Skin epidermis (tissue), 12 donors: ENCODE measurements at regions not wholly inside any gene's neighbourhood (a gene's known extent, or its start where the extent isn't known, plus 50 kb on each side); places are given as distances from the start of the nearest gene placed in this dataset.
"Not testable (repeated sequence)": the region's sequence is repeated elsewhere in the genome, so short reads cannot be mapped to it uniquely, and the experiment has no call there.

Source experiments
- H3K27ac ChIP-seq, 21 experiments: fragments of 200-600 bp; sonication (generic) in 11 of 21; one replicate each; pipeline ENCODE4 v1.5.0; 2020; ENCODE audit warnings: mild to moderate bottlenecking in 3 of 21, inconsistent platforms in 2 of 21, moderate library complexity in 2 of 21
- H3K4me3 ChIP-seq, 7 experiments: fragments of 200-600 bp; sonication (generic) in 2 of 7; one replicate each; pipeline ENCODE4 v1.5.0; 2020; ENCODE audit warnings: inconsistent platforms in 2 of 7, mild to moderate bottlenecking in 2 of 7, moderate library complexity in 1 of 7

DNA sequence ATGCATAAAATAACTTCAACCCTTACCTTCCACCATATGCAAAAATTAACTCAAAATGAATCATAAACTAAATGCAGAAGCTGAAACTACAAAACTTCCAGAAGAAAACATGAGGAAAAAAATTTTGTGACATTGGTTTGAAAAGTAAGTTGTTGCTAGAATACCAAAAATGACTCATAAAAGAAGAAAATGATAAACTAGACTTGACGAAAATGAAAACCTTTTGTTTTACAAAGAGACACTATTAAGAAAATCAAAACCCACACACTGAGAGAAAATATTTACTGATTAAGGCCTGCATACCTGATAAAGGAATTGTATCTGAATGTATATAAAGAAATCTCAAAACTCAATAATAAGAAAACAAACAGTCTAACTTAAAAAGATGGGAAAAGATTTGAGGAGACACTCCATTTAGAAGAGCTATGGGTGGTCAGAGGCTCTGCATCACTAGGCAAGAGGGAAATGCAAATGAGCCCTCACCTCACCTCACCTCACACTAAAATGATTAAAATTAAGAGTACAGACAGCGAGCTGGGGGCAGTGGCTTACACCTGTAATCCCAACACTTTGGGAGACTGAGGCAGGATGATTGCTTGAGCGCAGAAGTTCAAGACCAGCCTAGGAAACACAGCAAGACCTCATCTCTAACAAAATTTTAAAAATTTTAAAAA is 97.6 kb upstream of the CST7 start:
- no peak overlapping the region for H3K4me3 ChIP-seq
- no peak overlapping the region for H3K27ac ChIP-seq

- H3K27ac ChIP-seq: no peak overlapping the region
- no peak overlapping the region for H3K4me3 ChIP-seq
Measured at GRCh38 chr20:24853916-24854315, 95.2 kb upstream of the CST7 start.

- no peak overlapping the region for H3K4me3 ChIP-seq
- H3K27ac ChIP-seq: no peak overlapping the region
Measured at GRCh38 chr20:24855848-24856247, 93.2 kb upstream of the CST7 start.

DNA sequence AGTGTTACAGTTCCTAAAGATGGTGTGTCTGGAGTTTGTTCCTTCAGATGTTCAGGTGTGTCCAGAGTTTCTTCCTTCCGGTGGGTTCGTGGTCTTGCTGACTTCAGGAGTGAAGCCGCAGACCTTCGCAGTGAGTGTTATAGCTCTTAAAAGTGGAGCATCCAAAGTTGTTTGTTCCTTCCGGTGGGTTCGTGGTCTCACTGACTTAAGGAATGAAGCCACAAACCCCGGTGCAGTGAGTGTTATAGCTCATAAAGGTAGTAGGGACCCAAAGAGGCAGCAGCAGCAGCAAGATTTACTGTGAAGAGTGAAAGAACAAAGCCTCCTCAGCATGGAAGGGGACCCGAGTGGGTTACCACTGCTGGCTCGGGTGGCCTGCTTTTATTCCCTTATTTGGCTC is 90.6 kb upstream of the CST7 start:
- not testable (repeated sequence) for H3K27ac ChIP-seq, H3K4me3 ChIP-seq

- Histone ChIP-seq H3K27ac (no peak overlapping the region), H3K4me3 (no peak overlapping the region)
Measured at GRCh38 chr20:24859539-24859938, 89.5 kb upstream of the CST7 start.

DNA sequence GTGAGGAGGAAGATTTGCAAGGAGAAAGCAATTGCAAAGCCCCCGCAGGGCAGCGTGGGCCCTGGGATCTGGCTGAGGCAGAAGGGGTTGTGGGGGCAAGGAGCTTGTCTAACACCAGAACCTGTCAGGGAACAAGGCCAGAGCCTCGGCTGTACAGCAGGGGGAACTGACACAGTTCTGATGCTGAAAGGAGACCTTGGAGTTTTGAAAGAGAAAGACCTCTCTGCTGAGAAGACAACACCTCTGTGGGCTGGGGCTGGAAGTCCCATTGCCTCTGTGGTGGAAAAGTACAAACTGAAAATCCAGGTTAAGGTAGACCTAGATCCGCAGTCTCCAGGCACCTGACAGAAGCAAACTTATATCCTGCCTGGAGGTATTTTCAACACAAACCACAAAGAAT is 86.9 kb upstream of the CST7 start:
- H3K4me3 ChIP-seq: no peak overlapping the region

GRCh38 chr20:24862606-24863005 is 86.5 kb upstream of the CST7 start:
- H3K4me3 ChIP-seq: no peak overlapping the region
- H3K27ac ChIP-seq: no peak overlapping the region

More for the DNA sequence above, 86.9 kb upstream of the CST7 start:
- no peak overlapping the region for H3K27ac ChIP-seq

GRCh38 chr20:24863356-24863755 is 85.7 kb upstream of the CST7 start:
- Histone ChIP-seq H3K27ac (no peak overlapping the region), H3K4me3 (no peak overlapping the region)

GRCh38 chr20:24866008-24866407 is 83.1 kb upstream of the CST7 start:
- Histone ChIP-seq H3K27ac (no peak overlapping the region), H3K4me3 (no peak overlapping the region)

DNA sequence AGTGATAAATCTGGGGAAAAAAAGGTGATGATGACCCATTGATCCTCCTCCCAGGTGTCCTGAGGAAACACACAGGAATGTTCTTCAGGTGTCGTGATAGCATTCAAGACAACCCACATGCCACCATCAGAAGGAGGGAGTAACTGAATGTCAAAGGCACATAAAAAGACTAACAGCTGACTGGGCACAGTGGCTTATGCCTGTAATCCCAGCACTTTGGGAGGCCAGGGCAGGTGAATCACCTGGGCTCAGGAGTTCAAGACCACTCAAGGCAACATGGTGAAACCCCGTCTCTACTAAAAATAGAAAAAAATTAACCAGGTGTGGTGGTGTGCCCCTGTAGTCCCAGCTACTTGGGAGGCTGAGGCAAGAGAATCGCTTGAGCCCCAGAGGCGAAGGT is 82.3 kb upstream of the CST7 start:
- H3K4me3 ChIP-seq: no peak overlapping the region
- H3K27ac ChIP-seq: no peak overlapping the region

DNA sequence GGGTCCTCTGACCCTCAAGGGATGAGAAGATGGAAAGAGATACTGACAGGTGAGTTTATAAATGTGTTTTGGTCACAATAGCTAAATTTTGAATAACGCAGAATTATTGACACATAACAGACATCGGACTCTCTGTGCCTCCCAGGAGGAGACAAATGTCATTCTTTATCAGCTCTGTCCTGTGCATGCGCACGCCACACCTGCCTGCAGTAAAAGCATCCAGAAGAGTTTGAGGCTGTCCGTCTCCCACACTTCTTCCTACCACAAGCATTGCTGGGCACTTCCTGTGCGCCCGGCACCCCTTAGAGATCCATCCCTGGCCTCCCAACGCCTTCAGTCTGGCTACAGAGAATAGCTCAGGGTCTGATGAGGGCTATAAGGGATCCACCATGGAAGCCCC is 81.5 kb upstream of the CST7 start:
- Histone ChIP-seq H3K27ac (no peak overlapping the region), H3K4me3 (no peak overlapping the region)

- no peak overlapping the region for H3K4me3 ChIP-seq
- H3K27ac ChIP-seq: no peak overlapping the region
Measured at GRCh38 chr20:24868396-24868927, 80.6 kb upstream of the CST7 start.

- H3K27ac ChIP-seq: no peak overlapping the region
Measured at GRCh38 chr20:24868959-24869358, 80.1 kb upstream of the CST7 start.

DNA sequence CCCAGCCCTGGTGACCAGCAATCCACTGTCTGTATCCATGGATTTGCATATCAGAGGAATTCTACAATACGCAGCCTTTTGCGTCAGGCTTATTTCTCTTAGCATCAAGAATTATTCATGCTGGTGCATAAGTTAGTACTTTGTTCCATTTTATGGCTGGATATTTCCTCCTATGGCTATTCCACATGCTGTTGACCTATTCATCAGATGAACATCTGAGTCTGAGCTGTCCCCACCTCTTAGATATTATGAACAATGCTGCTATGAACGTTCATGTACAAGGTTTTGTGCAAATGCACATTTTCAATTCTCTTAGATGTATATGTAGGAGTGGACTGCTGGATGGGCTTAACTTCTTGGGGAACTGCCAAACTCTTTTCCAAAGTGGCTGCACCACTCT is 79.0 kb upstream of the CST7 start:
- Histone ChIP-seq H3K27ac (no peak overlapping the region), H3K4me3 (no peak overlapping the region)

More at GRCh38 chr20:24868959-24869358, 80.1 kb upstream of the CST7 start:
- no peak overlapping the region for H3K4me3 ChIP-seq

DNA sequence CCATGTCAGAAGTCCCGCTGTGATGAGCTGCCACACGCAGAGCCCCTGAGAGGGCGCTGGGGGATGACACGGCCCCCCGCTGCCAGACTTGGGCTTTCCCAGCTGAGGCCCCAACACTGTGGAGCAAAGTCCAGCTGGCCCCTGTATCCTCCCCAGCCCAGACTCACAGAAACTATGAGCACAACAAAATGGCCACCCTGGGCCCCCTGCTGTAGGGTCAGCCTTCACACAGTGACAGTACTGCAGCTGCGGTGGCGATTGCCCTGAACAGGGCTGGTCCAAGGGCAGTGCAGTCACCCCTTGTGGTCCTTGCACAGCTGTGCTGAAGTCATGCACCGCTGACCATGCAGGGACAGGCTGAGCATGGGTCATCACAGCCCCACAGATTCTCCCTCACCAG is 78.2 kb upstream of the CST7 start:
- Histone ChIP-seq H3K4me3 (no peak overlapping the region), H3K27ac (no peak overlapping the region)

- no peak overlapping the region for H3K27ac ChIP-seq
- H3K4me3 ChIP-seq: no peak overlapping the region
Measured at GRCh38 chr20:24871480-24872213, 77.4 kb upstream of the CST7 start.

- Histone ChIP-seq H3K4me3 (no peak overlapping the region), H3K27ac (no peak overlapping the region)
Measured at GRCh38 chr20:24872291-24873024, 76.6 kb upstream of the CST7 start.

- no peak overlapping the region for H3K27ac ChIP-seq
Measured at GRCh38 chr20:24873025-24873620, 75.9 kb upstream of the CST7 start.

GRCh38 chr20:24875078-24875477 is 74.0 kb upstream of the CST7 start:
- no peak overlapping the region for H3K27ac ChIP-seq
- no peak overlapping the region for H3K4me3 ChIP-seq

More at GRCh38 chr20:24873025-24873620, 75.9 kb upstream of the CST7 start:
- no peak overlapping the region for H3K4me3 ChIP-seq

DNA sequence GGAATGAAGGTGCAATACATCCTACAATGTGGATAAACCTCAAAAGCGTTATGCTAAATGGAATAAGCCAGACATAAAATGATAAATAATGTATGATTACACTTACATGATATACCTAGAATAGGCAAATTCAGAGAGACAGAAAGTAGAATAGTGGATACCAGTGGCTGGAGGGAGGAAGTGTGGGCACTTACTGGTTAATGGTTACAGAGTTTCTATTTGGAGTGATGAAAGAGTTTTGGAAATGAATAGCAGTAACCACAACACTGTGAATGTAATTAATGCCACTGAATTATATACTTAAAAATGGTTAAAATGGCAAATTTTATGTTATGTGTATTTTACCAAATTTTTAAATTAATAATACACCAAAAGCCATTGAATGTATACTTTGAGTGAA is 71.4 kb upstream of the CST7 start:
- Histone ChIP-seq H3K4me3 (no peak overlapping the region), H3K27ac (no peak overlapping the region)
